NT2/D1 (cell line): ENCODE measurements at regions not wholly inside any gene's neighbourhood (a gene's known extent, or its start where the extent isn't known, plus 50 kb on each side); places are given as distances from the start of the nearest gene placed in this dataset.

Experiments used
- SUZ12 ChIP-seq: IDR thresholded peaks from 2 replicates; pipeline ENCODE4 v1.6.1; 2011; ENCODE audit not compliant: insufficient read length, insufficient read depth; ENCODE audit errors: extremely low read depth
- YY1 ChIP-seq: IDR thresholded peaks from 2 replicates; pipeline ENCODE4 v1.6.1; 2011; ENCODE audit not compliant: insufficient read length, insufficient read depth
- ZNF274 ChIP-seq: IDR thresholded peaks from 2 replicates; pipeline ENCODE4 v1.6.1; 2011; ENCODE audit warnings: mild to moderate bottlenecking, low read depth, low read length

GRCh38 chr1:198845271-198845670 is 206.4 kb downstream of the PTPRC start:
- TF ChIP-seq ZNF274 (no peak), SUZ12 (no peak), YY1 (no peak)
